ENCODE measurements at regions not wholly inside any gene's neighbourhood (a gene's known extent, or its start where the extent isn't known, plus 50 kb on each side); places are given as distances from the start of the nearest gene placed in this dataset.

DNA sequence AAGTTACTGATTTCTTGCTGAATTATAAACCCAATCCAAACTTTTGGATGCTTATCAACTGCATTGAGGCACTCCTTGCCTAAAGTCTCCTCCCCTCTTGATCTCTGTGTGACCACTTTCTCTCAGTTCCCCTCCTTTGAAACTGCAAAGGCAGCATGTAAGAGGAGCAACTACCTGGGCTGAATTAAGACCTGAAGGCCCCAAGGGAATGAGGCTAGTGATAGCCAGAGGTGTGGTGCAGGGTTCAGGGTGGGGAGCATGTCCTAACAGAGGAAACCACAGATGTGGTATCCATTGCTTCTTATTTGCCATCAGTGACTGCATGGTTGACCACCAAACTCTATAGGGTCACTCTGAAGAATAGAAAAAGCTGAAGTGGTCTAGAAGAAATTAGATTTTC lies 557.9 kb downstream of the TNS1 start:
- DNase-seq (ENCODE audit: low spot score), result no peak

DNA sequence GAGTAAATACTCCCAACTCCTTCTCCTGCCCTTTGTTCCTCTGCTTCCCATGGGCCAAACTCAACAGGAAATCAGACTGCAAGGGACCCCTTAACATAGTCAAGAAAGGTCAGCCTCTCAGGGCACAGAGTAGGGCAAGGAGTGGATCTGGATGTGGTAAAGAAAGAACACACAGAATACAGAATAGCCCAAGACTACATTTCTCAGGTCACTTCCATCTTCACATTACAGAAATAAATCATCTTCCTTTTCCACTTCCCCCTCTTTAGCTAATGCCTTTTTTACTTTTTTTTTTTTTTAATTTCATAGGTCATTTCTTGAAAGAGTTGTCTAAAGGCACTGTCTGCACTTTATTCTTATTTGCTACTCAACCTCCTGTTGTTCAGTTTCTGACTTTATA lies 558.3 kb downstream of the TNS1 start:
- DNase-seq (ENCODE audit: low spot score), result no peak

DNA sequence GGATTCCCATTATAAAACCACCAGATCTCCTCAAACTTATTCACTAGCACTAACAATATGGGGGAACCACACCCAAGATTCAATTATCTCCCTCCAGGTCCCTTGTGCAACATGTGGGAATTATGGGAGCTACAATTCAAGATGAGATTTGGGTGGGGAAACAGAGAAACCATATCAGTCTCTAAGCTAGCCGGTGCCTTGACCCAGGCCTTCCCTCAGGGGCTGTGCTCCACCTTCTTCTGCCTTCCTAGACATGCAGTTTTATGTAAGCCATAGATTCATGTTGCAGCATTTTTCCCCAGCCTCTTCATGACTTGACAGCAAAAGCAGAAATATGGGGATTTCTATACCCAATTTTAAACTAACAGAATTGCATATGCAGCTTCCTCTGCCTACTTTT lies 559.2 kb downstream of the TNS1 start:
- DNase-seq (ENCODE audit: low spot score), result no peak

DNA sequence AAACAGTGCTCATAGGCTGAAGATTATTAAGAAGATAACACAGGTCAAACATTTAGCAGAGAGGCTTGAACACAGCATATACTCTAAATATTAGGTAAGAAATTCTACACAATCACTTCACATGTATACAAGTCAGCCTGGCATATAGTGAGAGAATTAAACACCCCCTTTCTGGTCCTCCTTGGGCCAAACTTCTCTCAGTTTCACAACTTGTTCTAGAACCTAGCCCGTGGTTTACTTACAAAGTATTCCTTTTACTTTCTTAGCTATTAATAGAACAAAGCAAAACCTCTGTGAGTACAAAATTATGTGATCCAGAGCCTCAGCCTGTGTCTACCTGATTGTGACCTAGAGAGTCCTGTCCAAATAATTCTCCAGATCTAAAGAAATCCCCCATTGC lies 562.8 kb downstream of the TNS1 start:
- no peak for DNase-seq (ENCODE audit: low spot score)

DNA sequence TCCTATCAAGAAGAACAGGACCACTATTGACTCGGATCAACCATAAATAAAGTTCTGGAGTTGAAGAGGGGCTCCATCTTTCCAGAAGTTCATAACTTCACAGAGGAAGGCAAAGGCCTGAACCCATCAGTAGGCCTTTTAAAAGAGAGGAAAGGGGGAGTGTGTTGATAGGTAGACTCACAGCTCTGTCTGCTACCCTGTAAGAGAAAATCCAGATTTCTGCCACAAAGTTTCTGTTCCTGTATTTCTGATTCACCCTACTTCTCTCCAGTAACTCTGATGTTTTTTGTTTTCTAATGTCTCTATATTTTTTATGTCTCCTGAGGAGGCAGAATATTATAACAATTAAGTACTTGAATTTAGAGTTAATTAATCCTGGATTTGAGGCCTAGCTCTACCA lies 564.0 kb downstream of the TNS1 start:
- DNase-seq (ENCODE audit: low spot score), result no peak

DNA sequence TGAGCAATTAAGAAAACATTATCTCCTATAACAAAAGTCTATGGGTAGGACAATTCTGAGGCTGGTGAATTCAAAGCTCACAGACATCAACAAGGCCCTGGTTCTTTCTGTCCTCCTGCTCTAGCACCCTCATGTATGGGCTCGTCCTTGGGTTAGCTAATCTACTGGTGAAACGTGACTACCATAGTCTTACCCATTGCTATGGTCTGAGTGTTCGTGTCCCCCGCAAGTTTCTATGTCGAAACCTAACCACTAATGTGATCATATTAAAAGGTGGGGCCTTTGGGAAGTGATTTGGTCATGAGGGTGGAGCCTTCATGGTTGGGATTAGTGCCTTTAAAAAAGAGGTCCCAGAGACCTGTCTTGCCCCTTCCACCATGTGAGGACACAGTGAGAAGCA lies 564.7 kb downstream of the TNS1 start:
- no peak for DNase-seq (ENCODE audit: low spot score)

DNA sequence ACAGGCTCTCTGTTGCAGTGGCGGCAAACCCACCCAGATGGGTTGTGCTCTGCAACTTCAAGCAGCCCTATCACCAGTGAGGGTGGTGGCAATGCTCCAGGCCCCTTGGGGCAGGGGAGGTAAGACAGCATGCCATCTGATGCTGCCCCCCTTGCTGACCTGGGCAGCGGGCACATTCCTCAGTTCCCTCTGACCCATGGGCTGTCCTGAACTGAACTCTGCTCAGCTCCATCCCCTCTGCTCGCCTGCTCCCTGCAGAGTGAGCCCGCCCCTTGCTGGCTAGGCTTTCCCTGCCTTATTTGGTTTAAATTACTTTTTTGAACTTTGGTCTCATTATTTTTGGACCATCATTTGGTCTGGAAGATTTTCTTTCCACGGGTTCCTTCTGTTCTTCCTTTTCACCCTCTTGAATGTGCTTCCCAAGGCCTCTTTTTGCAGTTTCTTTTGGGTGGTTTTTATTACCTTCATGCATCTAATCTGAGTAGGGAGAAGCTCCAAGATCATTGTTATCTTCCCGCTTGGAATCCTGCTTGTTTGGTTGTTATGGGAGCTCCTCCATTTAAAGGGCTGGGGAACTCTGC lies 565.4 kb downstream of the TNS1 start:
- no peak for DNase-seq (ENCODE audit: low spot score)

DNA sequence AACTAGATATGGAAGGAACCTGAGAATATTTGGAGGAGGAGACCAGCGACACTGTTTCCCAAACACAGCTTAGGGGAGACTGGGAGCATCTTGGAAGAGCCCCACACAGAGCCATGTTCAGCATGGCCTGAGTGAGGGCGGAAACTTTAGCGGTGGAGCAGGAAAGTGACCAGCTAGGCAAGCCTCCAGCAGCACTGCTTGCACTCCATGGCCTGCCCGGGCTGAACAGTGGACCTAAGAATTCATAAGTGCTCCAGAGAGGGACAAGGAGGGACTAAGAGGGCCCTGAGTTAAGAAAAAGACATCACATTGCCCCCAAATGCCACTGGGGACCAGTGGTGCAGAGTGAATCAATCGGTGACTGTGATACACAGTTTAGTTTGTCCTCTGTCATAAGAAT lies 566.4 kb downstream of the TNS1 start:
- DNase-seq (ENCODE audit: low spot score), result peak; percentile 29

DNA sequence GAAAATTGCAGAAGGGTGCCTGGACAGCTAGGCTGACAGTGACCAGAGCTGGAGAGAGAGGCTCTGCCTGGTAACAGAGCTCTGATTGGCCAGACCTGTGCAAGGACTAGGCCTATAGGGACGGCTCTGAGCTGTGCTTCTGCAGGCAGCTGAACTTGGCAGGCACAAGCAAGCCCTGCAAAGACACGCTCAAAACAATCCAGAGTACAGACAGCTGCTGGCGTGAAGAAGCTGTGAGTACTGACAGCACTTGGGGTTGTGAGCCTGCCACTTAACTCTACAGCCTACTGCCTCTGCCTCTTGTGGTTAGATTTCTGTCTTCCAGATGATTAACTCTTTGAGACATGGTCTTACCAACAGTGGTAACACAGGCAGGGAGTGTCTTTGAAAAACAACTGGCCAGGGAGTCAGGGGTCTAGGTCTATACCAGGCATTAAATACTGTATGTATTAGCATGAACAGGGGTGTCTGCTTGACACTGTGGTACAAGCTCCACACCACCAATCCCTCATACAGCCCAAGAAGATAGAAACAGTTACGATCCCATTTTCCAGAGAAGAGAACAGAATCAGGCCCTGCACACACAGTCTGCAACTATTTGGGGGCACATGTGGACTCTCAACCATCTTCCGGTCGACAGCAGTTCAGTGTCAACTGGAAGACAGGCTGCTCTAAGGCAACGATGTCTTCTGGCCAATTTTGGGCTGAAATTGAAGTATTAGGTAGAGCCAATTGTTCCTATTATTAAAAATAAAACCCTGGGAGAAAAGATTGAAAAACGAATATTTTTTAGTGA lies 568.4 kb downstream of the TNS1 start:
- peak; percentile 97 for DNase-seq (ENCODE audit: low spot score)

DNA sequence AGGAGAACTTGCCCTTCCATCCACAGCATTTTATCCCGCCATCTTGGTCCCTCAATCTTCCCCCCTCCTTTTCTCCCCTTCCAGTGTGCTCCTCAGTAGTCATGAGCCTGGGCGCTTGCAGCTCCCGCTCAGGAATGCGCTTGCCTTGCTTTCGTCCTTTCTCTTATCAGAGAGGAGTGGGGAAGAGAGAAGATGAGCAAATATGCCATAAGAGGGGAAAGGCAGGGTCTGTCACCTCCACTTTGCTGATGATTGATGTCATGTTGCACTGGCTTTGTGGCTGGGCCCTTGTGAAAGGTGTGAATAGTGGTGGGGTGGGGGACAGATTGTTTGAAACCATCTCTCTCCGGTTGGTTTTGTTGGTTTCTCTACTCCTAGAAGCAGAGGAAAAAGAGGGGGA lies 569.3 kb downstream of the TNS1 start:
- no peak for DNase-seq (ENCODE audit: low spot score)

DNA sequence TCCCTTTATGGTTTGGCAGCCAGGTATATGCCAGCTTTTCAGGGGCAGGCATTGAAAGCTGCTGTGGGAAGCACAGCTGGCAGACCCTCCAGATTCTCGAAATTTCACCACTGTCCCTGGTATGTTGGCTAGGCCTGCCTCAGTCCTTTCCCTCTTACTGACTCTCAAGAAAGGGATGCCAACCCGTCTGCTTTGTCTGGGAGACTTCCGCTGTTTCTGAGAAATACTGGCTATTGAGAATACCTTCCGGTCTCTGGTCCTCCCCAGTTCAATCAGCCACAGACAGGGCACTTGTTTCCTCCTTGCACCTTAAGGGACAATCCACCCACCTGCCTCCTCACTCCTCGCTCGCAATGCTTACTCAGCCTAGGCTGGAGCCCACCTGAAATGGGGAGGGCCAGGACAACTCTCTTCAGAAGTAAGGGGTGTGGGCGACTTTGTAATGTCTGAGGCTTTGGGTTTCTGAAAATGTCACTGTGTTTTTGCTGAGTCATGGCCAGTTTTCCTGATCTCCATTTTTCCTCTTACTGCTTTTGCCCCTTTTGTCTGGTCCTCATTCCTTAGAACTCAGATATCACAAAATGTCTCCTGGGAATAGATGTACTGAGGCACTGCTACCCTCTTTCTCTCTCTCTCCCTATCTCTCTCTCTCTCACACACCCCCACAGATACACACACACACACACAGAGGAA lies 571.1 kb downstream of the TNS1 start:
- no peak for DNase-seq (ENCODE audit: low spot score)

DNA sequence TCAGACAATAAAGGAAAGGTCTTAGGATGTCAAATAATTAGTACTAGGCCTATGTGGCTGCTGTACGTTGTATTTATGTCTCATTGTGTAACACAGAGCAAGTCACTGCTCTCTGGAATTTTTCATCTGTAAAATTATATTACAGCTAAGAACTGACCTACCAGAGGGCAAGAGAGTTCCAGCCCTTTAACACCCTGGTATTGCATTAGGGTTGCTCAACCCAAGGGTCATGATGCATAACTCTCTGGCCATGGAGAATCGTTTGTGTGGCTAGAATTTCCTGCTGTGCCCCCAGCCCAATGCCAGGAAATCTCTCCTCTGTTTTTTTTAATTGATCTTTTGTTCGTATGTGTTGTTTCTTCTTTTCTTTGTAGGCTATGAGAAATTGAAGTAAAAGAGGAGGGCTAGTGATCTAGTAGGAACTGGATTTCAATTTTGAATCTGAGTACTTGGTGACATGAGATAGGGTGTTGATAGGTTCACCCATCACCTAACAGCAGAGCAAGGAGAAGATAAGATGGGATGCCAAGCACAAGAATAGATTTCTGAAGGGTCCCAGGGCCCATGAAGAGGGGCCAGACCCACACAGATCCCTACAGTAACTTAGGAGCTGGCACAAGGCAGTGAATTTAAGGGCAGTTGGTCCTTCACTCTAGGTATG lies 571.2 kb upstream of the TNP1 start:
- peak; percentile 41 for DNase-seq (ENCODE audit: low spot score)

DNA sequence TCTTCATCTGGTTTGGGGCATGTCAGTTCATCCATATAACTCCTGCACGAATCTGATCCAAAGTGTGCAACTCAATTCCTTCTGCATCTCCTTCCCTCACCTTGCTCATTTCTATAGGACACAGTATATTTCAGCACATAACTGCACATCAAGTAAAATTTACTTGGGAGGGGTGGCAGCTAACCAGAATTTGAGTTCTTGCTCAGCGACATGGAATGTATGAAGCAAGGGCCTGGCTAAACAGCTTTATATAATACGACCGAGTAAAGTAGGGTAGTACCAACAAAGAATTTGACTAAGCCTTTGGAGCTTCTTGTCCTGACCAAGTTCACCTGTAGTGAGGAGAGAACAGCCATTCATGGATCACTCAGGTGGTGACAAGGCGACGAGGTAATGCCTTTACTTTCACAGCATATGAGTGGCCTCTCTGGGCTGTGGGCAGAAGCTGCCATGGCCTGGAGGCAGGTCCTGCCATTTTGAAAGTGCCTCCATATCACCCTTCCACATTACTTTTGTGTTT lies 570.2 kb upstream of the TNP1 start:
- DNase-seq (ENCODE audit: low spot score), result no peak

DNA sequence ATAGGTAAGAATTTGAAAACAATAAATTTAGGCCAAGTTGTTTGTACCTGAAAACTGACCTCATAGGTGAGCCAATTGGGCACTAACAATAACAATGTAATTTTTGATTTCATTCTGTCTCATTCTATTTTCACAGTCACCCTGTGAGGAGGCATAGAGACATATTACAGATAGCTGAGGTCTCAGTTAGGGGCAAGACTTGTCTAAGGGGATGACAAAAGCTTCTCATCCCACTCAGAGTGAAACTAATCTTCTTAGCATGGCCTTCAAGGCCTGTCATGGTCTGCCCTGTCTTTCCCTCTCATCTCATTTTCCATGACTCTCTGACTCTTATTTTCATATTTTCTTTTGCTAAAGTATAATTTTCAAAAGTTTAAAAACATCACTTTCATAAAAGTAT lies 562.0 kb upstream of the TNP1 start:
- no peak for DNase-seq (ENCODE audit: low spot score)

DNA sequence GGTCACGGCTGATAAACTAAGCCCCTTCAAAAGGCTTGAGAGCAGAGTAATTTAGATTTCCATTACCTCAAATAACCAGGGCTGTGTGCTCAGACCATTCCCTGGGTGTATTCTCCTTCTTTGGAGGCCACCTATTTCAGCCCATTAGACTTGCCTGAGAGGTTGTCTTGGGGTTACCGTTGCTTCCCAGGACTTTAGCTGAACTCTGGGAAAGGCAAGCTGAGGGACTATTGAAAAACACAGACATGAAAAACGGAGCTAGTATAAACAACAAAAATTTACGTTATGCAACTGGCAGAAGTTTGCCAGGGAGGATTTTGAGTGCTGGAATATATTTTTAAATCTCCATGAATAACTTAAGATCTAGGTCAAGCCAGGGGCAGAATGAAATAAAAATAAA lies 561.0 kb upstream of the TNP1 start:
- DNase-seq (ENCODE audit: low spot score), result no peak

DNA sequence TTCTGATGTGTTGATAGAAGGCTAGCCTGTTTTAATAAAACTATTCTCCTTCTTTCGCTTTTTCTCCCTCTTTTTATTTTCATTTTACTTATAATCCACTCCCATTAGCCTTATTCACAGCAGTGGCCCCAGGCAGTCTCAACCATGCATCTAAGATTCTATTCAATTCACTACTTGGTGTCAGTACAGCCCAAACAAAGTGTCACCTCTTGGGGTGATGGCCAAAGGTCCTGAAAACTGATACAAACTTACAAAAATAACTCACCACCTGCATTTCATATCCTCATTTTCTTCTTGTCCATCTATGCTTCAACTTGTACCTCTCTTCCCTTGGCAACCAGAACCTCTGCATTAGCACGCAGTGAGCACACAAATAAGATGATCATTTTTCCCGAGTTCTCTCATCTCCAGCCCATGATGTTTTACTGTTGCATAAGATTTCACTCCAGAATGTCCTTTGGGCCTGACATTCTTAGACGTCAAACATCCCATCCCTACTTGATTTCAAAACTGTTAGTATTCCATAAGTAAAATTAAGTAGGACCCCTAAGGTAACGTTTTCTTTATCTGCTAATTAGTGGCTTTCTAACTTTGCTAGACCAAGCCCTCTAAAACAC lies 559.3 kb upstream of the TNP1 start:
- peak; percentile 39 for DNase-seq (ENCODE audit: low spot score)

DNA sequence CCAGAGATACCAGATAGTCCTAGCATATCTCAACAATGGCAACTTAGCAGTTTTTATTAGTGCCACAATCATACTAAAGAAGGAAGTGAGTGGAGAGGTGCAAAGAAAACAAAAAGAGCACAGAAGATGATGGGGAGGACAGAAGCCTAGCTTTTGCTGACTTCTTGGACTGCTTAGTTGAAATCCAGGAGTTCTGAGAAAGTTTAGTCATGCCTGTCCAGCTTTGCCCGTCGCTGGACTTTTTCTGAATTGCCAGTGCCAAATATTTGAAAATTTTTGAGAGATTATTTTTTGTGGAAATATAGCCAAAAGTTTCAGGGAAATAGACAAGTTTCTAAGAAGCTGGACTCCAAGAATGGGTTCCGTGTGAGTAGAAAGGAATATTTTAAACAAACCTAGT lies 558.7 kb upstream of the TNP1 start:
- peak; percentile 32 for DNase-seq (ENCODE audit: low spot score)

DNA sequence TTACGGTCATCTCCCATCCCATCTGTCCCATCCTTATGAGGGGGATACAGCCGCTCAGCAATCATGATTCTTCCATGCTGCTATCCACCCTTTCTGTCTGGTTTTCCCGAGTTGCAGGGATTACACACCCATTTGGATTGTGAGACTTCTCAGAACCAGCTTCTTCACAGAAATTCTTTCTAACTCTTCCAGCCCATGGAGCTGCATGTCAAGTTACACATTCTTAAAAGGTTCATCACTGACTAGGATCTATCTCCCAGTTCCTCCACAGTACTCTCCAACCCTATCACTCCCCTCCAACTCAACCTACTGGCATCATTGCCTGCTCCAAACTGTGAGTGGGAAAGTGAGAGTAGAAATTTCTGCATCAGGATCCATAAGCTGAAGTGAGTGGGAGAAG lies 558.2 kb upstream of the TNP1 start:
- DNase-seq (ENCODE audit: low spot score), result peak; percentile 78

DNA sequence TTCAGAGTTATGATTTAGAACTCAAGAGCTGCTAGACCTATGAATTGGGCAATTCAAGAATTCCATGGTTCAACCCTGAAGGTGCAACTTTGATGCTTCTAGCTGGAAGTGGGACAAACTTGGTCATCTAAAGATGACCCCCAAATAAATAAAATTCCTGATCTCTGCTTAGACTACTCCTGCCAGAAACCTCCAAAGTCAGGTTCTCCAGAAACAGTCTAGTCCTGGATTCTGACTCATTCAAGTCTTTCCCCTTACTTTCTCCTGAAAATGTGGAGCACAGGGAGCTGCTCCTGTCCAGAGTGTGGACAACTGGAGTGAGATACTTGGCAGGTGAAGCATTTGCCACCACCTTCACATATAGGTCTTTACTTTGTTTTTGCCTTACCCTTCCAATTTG lies 557.7 kb upstream of the TNP1 start:
- no peak for DNase-seq (ENCODE audit: low spot score)

DNA sequence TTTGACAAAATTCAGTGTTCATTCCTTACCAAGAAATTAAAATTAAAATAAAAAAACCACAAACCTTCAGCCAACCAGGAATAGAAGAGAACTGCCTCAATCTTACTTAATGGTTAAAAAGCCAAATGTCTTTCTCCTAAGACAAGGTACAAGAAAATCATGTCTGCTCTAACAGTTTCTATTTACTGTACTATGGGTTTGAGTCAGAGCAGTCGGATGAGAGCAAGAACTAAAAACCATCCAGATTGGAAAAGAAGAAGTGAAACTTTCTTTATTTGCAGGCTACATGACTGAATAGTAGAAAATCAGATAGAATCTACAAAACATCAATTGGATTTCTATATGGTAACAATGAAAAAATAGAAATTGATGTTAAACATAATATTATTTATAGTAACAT lies 555.5 kb upstream of the TNP1 start:
- DNase-seq (ENCODE audit: low spot score), result no peak

DNA sequence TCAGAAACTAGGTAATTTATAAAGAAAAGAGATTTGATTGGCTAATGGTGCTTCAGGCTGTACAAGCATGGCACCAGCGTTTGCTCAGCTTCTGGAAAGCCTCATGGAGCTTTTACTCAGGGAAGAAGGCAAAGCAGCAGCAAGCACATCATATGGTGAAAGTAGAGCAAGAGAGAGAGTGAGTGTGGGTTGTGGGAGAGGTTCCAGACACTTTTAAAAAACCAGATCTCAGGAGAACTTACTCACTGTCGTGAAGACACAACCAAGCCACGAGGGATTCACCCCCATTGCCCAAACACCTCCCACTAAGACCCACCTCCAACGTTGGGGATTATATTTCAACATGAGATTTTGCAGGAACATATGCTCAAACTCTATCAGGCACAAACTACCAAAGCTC lies 554.6 kb upstream of the TNP1 start:
- no peak for DNase-seq (ENCODE audit: low spot score)

DNA sequence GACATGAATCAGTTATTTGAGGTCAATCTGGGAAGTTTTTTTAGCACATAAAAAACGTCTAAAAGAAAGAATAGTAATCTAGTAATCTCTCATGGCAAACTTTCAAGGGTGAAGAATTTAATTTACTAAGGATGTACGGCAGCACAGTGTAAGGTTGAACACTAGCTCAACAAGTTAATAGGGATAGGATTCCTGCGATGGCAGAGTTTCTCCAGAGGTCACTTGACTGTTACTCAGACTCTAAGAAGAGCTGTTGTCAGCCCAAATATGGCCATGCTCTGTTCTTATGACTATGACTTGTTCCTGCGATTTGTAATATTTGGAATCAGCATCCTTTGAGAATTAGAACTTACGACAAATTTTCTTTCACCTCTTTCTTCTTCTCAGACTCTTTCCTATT lies 553.3 kb upstream of the TNP1 start:
- peak; percentile 69 for DNase-seq (ENCODE audit: low spot score)

All from AG20443 (cell line).